ENCODE measurements at regions not wholly inside any gene's neighbourhood (a gene's known extent, or its start where the extent isn't known, plus 50 kb on each side); places are given as distances from the start of the nearest gene placed in this dataset.

- intact Hi-C loops (cut with DNase I), result no loop called here
- DNase-seq (ENCODE audit: missing footprints) (no peak), ATAC-seq (no peak)
Measured at GRCh38 chr9:113796646-113797426, 79.3 kb upstream of the ZNF618 start.

GRCh38 chr9:113798062-113799030 is 77.8 kb upstream of the ZNF618 start:
- intact Hi-C loops (cut with DNase I), result no loop called here
- DNase-seq (ENCODE audit: missing footprints), result no peak
- no peak for ATAC-seq

- intact Hi-C loops (cut with DNase I), result loop anchor here (10.0 kb wide), 1 partner anchor 75 kb away; the partner anchor contains the start of gene ZNF618
- no peak for ATAC-seq
- DNase-seq (ENCODE audit: missing footprints), result no peak
Measured at GRCh38 chr9:113800276-113800675, 75.8 kb upstream of the ZNF618 start.

- DNase-seq (ENCODE audit: missing footprints), result no peak
- intact Hi-C loops (cut with DNase I), result loop anchor here (10.0 kb wide), 1 partner anchor 71 kb away; the partner anchor contains the start of gene ZNF618
- ATAC-seq, result no peak
Measured at GRCh38 chr9:113803811-113804589, 72.1 kb upstream of the ZNF618 start.

- intact Hi-C loops (cut with DNase I), result loop anchor here (10.0 kb wide), 1 partner anchor 69 kb away; the partner anchor contains the start of gene ZNF618
- ATAC-seq, result no peak
- no peak for DNase-seq (ENCODE audit: missing footprints)
Measured at GRCh38 chr9:113805486-113806132, 70.5 kb upstream of the ZNF618 start.

GRCh38 chr9:113807173-113808061 is 68.7 kb upstream of the ZNF618 start:
- DNase-seq (ENCODE audit: missing footprints), result no peak
- intact Hi-C loops (cut with DNase I), result loop anchor here (1.0 to 10.0 kb wide), 2 partner anchors 67 to 226 kb away; partner anchors contain the start of gene ZNF618

GRCh38 chr9:113808391-113809358 is 67.4 kb upstream of the ZNF618 start:
- peak; percentile 89 for ATAC-seq
- intact Hi-C loops (cut with DNase I), result loop anchor here (1.0 to 10.0 kb wide), 2 partner anchors 66 to 225 kb away; partner anchors contain the start of gene ZNF618
- DNase-seq (ENCODE audit: missing footprints), result no peak

More at GRCh38 chr9:113807173-113808061, 68.7 kb upstream of the ZNF618 start:
- ATAC-seq, result peak; percentile 79

- intact Hi-C loops (cut with DNase I), result no loop called here
- DNase-seq (ENCODE audit: missing footprints) (no peak), ATAC-seq (no peak)
Measured at GRCh38 chr9:113817171-113817570, 58.9 kb upstream of the ZNF618 start.

DNA sequence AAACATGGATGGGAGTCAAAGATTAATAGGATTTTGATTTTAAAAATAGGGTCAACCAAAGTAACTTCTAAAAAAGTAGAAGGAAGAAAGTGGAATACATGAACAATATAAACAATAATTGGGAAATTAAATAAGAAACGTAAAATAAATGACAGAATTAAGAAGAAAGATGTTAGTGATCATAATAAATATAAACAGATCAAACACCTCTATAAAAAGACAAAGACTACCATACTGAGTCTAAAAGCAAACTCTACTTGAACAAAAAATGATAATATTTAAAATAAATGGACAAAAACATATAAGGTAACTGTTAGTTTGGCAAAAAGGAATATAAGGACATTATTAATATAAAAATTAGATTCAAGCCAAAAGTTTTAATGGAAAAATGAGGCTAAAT is 57.7 kb upstream of the ZNF618 start:
- ATAC-seq (no peak), DNase-seq (ENCODE audit: missing footprints) (no peak)
- intact Hi-C loops (cut with DNase I), result no loop called here

GRCh38 chr9:113822315-113822714 is 53.8 kb upstream of the ZNF618 start:
- ATAC-seq (no peak), DNase-seq (ENCODE audit: missing footprints) (no peak)
- intact Hi-C loops (cut with DNase I), result no loop called here

DNA sequence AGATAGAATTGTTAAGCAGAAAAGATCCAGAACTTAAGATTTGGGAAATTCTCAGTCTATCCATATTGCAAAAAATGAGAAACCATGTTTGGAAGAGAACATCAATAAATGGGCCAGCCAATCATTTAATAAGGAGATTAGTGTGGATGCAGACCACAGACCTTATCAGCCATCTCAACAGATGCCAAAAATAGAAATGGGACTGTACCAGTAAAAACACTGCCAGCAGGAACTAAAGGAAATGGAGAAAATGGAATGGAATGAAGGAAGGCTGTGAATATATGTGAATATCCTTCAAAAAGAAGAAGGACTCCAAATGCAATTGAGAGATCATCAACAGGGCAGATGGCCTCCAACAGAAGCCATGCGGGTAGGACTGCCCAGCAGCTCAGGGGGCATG is 52.7 kb upstream of the ZNF618 start:
- intact Hi-C loops (cut with DNase I), result no loop called here
- DNase-seq (ENCODE audit: missing footprints) (no peak), ATAC-seq (no peak)

Data from Right ventricle myocardium inferior (tissue), 1 donor.